T-helper 2 cell treated with Interferon-gamma antibody and Interleukin-4, amounts not matched to agents 5 μg/mL and 100 μg/mL, for 36 hours (primary cell): ENCODE measurements at regions not wholly inside any gene's neighbourhood (a gene's known extent, or its start where the extent isn't known, plus 50 kb on each side); places are given as distances from the start of the nearest gene placed in this dataset.
A peak's percentile ranks its signal among the peaks of the same experiment; 100 is the strongest.

ENCODE experiments used
- DNase-seq: peaks from one replicate; pipeline ENCODE4 v3.0.0; 2021; ENCODE audit warnings: low spot score
- H3K27ac Mint-ChIP-seq: one replicate; pipeline ENCODE4 v1.8.0; 2021; ENCODE audit warnings: mild to moderate bottlenecking, mixed read lengths
- H3K27me3 Mint-ChIP-seq: one replicate; pipeline ENCODE4 v1.8.0; 2021; ENCODE audit warnings: low read depth, mixed read lengths
- H3K36me3 Mint-ChIP-seq: one replicate; pipeline ENCODE4 v1.8.0; 2021; ENCODE audit warnings: low read depth, mixed read lengths
- H3K4me1 Mint-ChIP-seq: one replicate; pipeline ENCODE4 v1.8.0; 2021; ENCODE audit warnings: low read depth, mixed read lengths
- H3K4me3 Mint-ChIP-seq: one replicate; pipeline ENCODE4 v1.8.0; 2022; ENCODE audit warnings: mild to moderate bottlenecking, moderate library complexity, mixed read lengths
- H3K9me3 Mint-ChIP-seq: one replicate; pipeline ENCODE4 v1.8.0; 2021; ENCODE audit warnings: mixed read lengths

GRCh38 chr3:5390936-5391625 lies 203.6 kb downstream of the EDEM1 start:
- Mint-ChIP-seq H3K36me3 (no peaks in the 10 kb centered on the region), H3K9me3 (no peaks in the 10 kb centered on the region), H3K27ac (no peak overlapping the region), H3K27me3 (no peaks in the 10 kb centered on the region), H3K4me1 (no peaks in the 10 kb centered on the region), H3K4me3 (no peak overlapping the region)
- no peak for DNase-seq

DNA sequence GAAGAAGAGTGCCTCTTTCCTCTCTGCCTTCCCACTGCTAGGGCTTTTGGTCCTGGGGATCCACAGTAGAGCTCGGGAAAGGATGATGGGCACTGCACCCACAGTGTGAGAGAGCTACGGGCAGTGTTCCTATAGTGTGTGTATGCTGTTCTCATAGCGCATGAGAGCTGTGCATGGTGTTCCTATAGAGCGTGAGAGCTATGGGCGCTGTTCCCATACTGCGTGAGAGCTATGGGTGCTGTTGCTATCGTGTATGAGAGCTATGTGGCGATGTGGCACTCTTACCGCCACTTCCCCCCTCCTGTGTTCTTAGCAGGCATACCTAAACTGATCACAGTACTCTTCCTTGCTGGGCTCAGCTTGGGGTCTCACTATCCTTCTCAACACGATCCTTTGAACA lies 213.5 kb downstream of the EDEM1 start:
- Mint-ChIP-seq H3K27me3 (no peaks in the 10 kb centered on the region), H3K4me1 (no peaks in the 10 kb centered on the region), H3K36me3 (no peaks in the 10 kb centered on the region), H3K9me3 (no peaks in the 10 kb centered on the region), H3K4me3 (no peak overlapping the region), H3K27ac (no peak overlapping the region)
- DNase-seq: no peak

GRCh38 chr3:5404718-5405117 lies 217.2 kb downstream of the EDEM1 start:
- H3K4me3 Mint-ChIP-seq: no peak overlapping the region
- H3K9me3 Mint-ChIP-seq: no peaks in the 10 kb centered on the region
- H3K27ac Mint-ChIP-seq: no peak overlapping the region
- H3K27me3 Mint-ChIP-seq: no peaks in the 10 kb centered on the region
- H3K36me3 Mint-ChIP-seq: no peaks in the 10 kb centered on the region
- no peaks in the 10 kb centered on the region for H3K4me1 Mint-ChIP-seq
- DNase-seq: no peak

DNA sequence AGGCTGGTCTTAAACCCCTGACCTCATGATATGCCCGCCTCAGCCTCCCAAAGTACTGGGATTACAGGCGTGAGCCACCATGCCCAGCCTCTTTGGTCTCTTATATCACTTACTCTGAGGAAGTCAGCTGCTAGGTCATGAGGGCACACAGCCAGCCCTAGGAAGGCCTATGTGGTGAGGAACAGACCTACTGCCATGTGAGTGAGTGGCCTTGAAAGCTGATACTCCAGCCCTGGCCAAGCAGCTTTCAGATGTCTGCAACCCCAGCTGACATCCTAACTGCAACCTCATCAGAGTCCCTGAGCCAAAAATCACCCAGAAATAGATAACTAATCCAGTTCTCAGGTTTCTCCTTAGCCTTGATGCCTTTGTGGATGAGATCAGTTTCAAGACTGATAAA lies 224.3 kb downstream of the EDEM1 start:
- H3K4me1 Mint-ChIP-seq: no peaks in the 10 kb centered on the region
- no peaks in the 10 kb centered on the region for H3K9me3 Mint-ChIP-seq
- no peak for DNase-seq
- no peaks in the 10 kb centered on the region for H3K36me3 Mint-ChIP-seq
- H3K4me3 Mint-ChIP-seq: no peak overlapping the region
- no peak overlapping the region for H3K27ac Mint-ChIP-seq
- H3K27me3 Mint-ChIP-seq: no peaks in the 10 kb centered on the region

DNA sequence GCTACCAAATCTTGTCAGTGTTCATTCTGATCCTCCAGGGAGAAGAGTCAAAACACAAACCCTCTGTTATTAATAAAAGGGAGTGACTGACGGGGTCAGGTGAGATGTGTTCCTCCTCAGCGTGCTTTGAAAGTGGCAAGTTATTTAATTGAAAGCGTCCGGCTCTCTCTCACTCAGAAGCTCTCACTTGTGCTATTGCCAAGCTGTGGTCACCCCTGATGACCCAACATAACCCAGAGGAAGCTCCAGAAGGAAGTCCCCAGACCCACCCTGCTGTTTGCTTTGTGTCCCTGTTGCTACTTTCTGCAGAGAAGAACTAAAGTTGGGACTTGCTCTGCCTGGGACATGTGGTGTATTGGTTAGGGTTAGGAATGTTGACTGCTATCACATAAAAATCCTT lies 235.6 kb downstream of the EDEM1 start:
- no peak overlapping the region for H3K27ac Mint-ChIP-seq
- H3K9me3 Mint-ChIP-seq: no peaks in the 10 kb centered on the region
- H3K36me3 Mint-ChIP-seq: no peaks in the 10 kb centered on the region
- H3K4me3 Mint-ChIP-seq: no peak overlapping the region
- no peaks in the 10 kb centered on the region for H3K4me1 Mint-ChIP-seq
- H3K27me3 Mint-ChIP-seq: no peaks in the 10 kb centered on the region
- no peak for DNase-seq

- Mint-ChIP-seq H3K27me3 (no peaks in the 10 kb centered on the region), H3K36me3 (no peaks in the 10 kb centered on the region), H3K27ac (no peak overlapping the region), H3K9me3 (no peaks in the 10 kb centered on the region), H3K4me3 (no peak overlapping the region), H3K4me1 (no peaks in the 10 kb centered on the region)
- DNase-seq: no peak
Measured at GRCh38 chr3:5423523-5423922, 236.0 kb downstream of the EDEM1 start.

DNA sequence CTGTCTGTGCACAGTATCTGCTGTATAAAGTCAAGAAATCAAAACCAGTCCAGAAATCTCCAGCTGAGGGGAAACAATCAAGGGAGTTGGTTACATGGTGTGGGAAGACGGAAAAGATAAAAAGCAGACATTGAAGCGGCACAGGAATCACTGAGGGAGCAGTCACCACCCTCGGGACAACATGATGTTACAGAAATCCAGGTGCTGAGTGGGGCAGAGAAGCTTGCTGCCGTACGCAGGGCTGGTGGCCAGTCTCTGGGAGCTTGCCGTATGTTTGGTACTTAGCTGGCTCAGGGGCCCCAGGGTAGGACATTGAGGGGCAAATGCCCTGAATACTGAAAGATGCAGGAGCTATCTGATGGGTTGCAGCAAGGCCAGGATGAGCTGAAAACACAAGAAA lies 237.9 kb downstream of the EDEM1 start:
- Mint-ChIP-seq H3K27ac (no peak overlapping the region), H3K4me3 (no peak overlapping the region), H3K9me3 (no peaks in the 10 kb centered on the region), H3K36me3 (no peaks in the 10 kb centered on the region), H3K27me3 (peaks cover 4% of the 10 kb centered on the region), H3K4me1 (no peaks in the 10 kb centered on the region)
- no peak for DNase-seq

GRCh38 chr3:5426094-5426883 lies 238.8 kb downstream of the EDEM1 start:
- H3K27me3 Mint-ChIP-seq: peaks cover 4% of the 10 kb centered on the region
- no peak overlapping the region for H3K4me3 Mint-ChIP-seq
- DNase-seq: peak; percentile 40
- no peaks in the 10 kb centered on the region for H3K4me1 Mint-ChIP-seq
- no peak overlapping the region for H3K27ac Mint-ChIP-seq
- no peaks in the 10 kb centered on the region for H3K9me3 Mint-ChIP-seq
- no peaks in the 10 kb centered on the region for H3K36me3 Mint-ChIP-seq

- no peak overlapping the region for H3K27ac Mint-ChIP-seq
- H3K4me1 Mint-ChIP-seq: no peaks in the 10 kb centered on the region
- no peak overlapping the region for H3K4me3 Mint-ChIP-seq
- no peaks in the 10 kb centered on the region for H3K36me3 Mint-ChIP-seq
- no peak for DNase-seq
- H3K27me3 Mint-ChIP-seq: peaks cover 4% of the 10 kb centered on the region
- no peaks in the 10 kb centered on the region for H3K9me3 Mint-ChIP-seq
Measured at GRCh38 chr3:5427021-5427420, 239.5 kb downstream of the EDEM1 start.

- H3K4me1 Mint-ChIP-seq: no peaks in the 10 kb centered on the region
- no peaks in the 10 kb centered on the region for H3K36me3 Mint-ChIP-seq
- no peak overlapping the region for H3K4me3 Mint-ChIP-seq
- H3K27ac Mint-ChIP-seq: no peak overlapping the region
- no peaks in the 10 kb centered on the region for H3K9me3 Mint-ChIP-seq
- peaks cover 4% of the 10 kb centered on the region for H3K27me3 Mint-ChIP-seq
- DNase-seq: no peak
Measured at GRCh38 chr3:5427938-5428337, 240.4 kb downstream of the EDEM1 start.

DNA sequence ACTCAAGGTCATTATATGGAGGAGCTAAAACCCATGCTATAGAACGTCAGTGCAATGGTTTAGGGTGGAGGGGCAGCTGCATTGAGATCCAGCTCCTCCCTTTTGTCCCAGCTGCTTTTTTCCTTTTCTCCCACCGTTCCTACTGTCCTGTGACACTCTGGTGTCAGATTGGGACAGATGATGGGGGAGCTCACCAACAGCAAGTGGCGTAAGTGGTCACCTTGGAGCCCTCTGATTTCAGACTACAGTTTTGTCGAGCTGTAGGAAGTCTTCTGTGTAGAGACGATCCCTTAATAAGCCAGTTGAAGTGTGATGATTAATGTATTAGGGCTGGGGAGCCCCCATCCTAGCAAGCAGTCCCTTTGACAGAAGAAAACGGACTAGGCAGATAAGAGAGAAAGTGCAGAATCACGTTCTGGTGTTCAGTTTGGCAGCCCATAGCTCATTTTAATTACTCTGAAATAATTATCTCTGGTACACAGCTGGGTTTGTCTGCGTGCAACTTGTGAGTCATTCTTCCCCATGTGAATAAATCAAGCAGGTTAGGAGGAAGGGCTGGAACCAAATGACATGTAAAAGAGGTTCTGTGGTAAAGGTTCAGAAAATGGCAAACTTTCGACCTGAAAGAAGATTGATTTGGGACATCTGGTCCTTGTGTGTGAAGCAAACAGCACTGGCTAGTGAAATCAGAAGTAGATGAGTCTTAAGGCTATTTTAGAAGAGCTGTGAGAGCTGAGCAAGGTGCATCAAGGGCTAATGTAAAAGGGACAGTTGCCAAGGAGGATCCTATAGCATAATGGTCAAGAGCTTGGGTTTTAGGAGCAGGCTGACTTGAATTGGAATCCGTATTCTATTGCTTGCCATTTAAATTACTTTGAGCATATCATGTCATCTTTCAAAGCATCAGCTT lies 241.4 kb downstream of the EDEM1 start:
- H3K36me3 Mint-ChIP-seq: no peaks in the 10 kb centered on the region
- DNase-seq: no peak
- H3K27ac Mint-ChIP-seq: no peak overlapping the region
- peaks cover 4% of the 10 kb centered on the region for H3K27me3 Mint-ChIP-seq
- H3K9me3 Mint-ChIP-seq: no peaks in the 10 kb centered on the region
- no peak overlapping the region for H3K4me3 Mint-ChIP-seq
- no peaks in the 10 kb centered on the region for H3K4me1 Mint-ChIP-seq

- no peak overlapping the region for H3K27ac Mint-ChIP-seq
Measured at GRCh38 chr3:5429517-5429890, 242.0 kb downstream of the EDEM1 start.

DNA sequence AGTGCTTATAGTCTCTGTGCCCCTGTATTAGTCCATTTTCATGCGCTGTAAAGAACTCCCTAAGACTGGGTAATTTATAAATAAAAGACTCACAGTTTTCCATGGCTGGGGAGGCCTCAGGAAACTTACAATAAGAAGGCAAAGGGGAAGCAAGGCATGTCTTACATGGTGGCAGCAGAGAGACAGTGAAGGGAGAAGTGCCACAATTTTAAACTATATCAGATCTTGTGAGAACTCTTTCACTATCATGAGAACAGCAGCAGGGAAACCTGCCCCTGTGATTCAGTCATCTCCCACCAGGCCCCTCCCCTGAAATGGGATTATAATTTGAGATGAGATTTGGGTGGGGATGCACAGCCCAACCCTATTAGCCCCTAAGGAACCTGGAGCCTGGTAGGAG lies 243.2 kb downstream of the EDEM1 start:
- H3K27me3 Mint-ChIP-seq: peaks cover 4% of the 10 kb centered on the region
- H3K4me3 Mint-ChIP-seq: no peak overlapping the region
- no peak for DNase-seq
- H3K9me3 Mint-ChIP-seq: no peaks in the 10 kb centered on the region
- H3K36me3 Mint-ChIP-seq: no peaks in the 10 kb centered on the region
- H3K4me1 Mint-ChIP-seq: no peaks in the 10 kb centered on the region
- no peak overlapping the region for H3K27ac Mint-ChIP-seq

More at GRCh38 chr3:5429517-5429890, 242.0 kb downstream of the EDEM1 start:
- H3K27me3 Mint-ChIP-seq: peaks cover 4% of the 10 kb centered on the region
- H3K4me1 Mint-ChIP-seq: no peaks in the 10 kb centered on the region
- no peak overlapping the region for H3K4me3 Mint-ChIP-seq
- H3K9me3 Mint-ChIP-seq: no peaks in the 10 kb centered on the region
- no peaks in the 10 kb centered on the region for H3K36me3 Mint-ChIP-seq
- DNase-seq: no peak

GRCh38 chr3:5431146-5431545 lies 243.6 kb downstream of the EDEM1 start:
- no peak overlapping the region for H3K27ac Mint-ChIP-seq
- DNase-seq: no peak
- no peak overlapping the region for H3K4me3 Mint-ChIP-seq
- peaks cover 4% of the 10 kb centered on the region for H3K27me3 Mint-ChIP-seq
- no peaks in the 10 kb centered on the region for H3K9me3 Mint-ChIP-seq
- H3K36me3 Mint-ChIP-seq: no peaks in the 10 kb centered on the region
- H3K4me1 Mint-ChIP-seq: no peaks in the 10 kb centered on the region
